SK-N-SH treated with all-trans-retinoic acid at 6 μM for 48 hours (cell line): ENCODE measurements at regions not wholly inside any gene's neighbourhood (a gene's known extent, or its start where the extent isn't known, plus 50 kb on each side); places are given as distances from the start of the nearest gene placed in this dataset.

Source experiments
- ARNTL ChIP-seq: fragments of 450-650 bp; formaldehyde crosslinking; IDR thresholded peaks from 2 replicates; pipeline ENCODE4 v1.5.0; 2020; ENCODE audit warnings: low read depth, mild to moderate bottlenecking, moderate library complexity, borderline replicate concordance
- BACH2 ChIP-seq: fragments of 250-450 bp; sonication (Bioruptor Pico); IDR thresholded peaks from 2 replicates; pipeline ENCODE4 v1.9.0; 2021; ENCODE audit warnings: mild to moderate bottlenecking, borderline replicate concordance
- ESRRG ChIP-seq: fragments of 250-450 bp; sonication (Bioruptor Pico); IDR thresholded peaks from 2 replicates; pipeline ENCODE4 v1.6.1; 2021; ENCODE audit warnings: mild to moderate bottlenecking
- OSR1 ChIP-seq: fragments of 250-450 bp; sonication (Bioruptor Pico); IDR thresholded peaks from 2 replicates; pipeline ENCODE4 v1.8.0; 2022; ENCODE audit warnings: moderate library complexity, mild to moderate bottlenecking, inconsistent platforms
- PATZ1 ChIP-seq: fragments of 250-450 bp; sonication (Bioruptor Pico); IDR thresholded peaks from 2 replicates; pipeline ENCODE4 v1.8.0; 2020; ENCODE audit warnings: mild to moderate bottlenecking, moderate library complexity, borderline replicate concordance
- POU6F1 ChIP-seq: fragments of 250-450 bp; sonication (Bioruptor Pico); IDR thresholded peaks from 2 replicates; pipeline ENCODE4 v1.8.0; 2021; ENCODE audit warnings: low read depth, mild to moderate bottlenecking, moderate library complexity, borderline replicate concordance
- RARB ChIP-seq: fragments of 250-450 bp; sonication (Bioruptor Pico); IDR thresholded peaks from 2 replicates; pipeline ENCODE4 v1.8.0; 2021; ENCODE audit warnings: mild to moderate bottlenecking, moderate library complexity
- TF ChIP-seq, protein P1 (sequence below): fragments of 250-450 bp; sonication (Bioruptor Pico); IDR thresholded peaks from 2 replicates; pipeline ENCODE4 v1.5.1; 2021; ENCODE audit warnings: mild to moderate bottlenecking, moderate library complexity

DNA sequence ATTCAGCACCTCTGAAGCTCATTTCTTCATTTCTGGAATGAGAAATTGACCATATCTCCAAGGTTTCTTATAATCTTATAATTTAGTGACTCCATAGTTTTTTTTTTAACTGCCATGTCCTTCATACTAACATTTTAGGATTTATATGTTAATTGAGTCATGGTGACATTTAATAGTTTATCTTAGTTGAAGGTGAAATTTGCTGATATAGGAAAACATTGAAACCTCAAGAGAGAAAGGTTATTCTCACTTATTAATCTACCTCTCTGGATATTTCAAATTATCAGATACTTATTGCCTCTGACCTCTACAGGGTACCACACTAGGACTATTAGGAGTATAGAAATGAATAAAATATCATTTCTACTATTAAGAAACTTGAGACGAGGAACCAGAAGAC lies 499.0 kb downstream of the NUP35 start:
- TF ChIP-seq BACH2, result no peak
- no peak for TF ChIP-seq ESRRG (CRISPR knock-in tag)
- TF ChIP-seq PATZ1 (CRISPR knock-in tag), result no peak
- TF ChIP-seq POU6F1 (CRISPR knock-in tag), result no peak
- TF ChIP-seq, protein P1, sequence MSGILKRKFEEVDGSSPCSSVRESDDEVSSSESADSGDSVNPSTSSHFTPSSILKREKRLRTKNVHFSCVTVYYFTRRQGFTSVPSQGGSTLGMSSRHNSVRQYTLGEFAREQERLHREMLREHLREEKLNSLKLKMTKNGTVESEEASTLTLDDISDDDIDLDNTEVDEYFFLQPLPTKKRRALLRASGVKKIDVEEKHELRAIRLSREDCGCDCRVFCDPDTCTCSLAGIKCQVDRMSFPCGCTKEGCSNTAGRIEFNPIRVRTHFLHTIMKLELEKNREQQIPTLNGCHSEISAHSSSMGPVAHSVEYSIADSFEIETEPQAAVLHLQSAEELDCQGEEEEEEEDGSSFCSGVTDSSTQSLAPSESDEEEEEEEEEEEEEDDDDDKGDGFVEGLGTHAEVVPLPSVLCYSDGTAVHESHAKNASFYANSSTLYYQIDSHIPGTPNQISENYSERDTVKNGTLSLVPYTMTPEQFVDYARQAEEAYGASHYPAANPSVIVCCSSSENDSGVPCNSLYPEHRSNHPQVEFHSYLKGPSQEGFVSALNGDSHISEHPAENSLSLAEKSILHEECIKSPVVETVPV, result no peak
- TF ChIP-seq RARB (CRISPR knock-in tag), result no peak
- no peak for TF ChIP-seq ARNTL (CRISPR knock-in tag)
- TF ChIP-seq OSR1 (CRISPR knock-in tag), result no peak
